Activated T-helper 9 cell treated with anti-CD3 and anti-CD28 coated beads, Interleukin-2, amount 50 U/mL, for 16 hours (primary cell): ENCODE measurements at regions not wholly inside any gene's neighbourhood (a gene's known extent, or its start where the extent isn't known, plus 50 kb on each side); places are given as distances from the start of the nearest gene placed in this dataset.

Experiments
- DNase-seq: peaks from one replicate; pipeline ENCODE4 v3.0.0-alpha.2; 2020; ENCODE audit warnings: low read depth

DNA sequence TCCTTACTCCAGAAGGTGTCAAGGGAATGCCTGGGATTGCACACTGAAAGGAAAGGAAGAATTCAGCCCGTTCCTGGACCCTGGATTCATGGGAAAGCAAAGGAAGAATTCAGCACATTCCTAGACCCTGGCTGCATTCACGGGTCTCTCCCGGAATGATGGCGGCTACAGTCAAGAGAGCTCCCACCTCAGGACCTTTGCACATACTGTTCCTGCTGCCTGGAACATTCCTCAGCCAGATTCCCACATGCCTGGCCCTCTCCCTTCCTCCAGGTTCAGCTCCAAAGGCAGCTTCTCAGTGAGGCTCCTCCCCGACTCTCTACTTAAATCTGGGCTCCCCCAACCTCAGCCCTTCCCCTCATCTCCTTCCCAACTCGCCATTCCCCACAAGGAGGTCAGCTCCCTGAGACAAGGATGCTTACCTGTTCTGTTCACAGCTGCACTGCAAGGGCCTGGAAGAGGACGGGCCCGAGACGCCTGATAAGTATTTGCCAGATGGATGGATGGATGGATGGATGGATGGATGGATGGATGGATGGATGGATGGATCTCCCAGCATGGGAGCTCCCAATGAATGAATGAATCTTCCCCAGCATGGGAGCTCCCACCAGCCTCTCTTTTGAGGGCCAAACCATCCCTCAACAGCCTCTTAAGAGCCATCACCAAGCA is 77.4 kb downstream of the NCOR2 start:
- DNase-seq, result no peak

DNA sequence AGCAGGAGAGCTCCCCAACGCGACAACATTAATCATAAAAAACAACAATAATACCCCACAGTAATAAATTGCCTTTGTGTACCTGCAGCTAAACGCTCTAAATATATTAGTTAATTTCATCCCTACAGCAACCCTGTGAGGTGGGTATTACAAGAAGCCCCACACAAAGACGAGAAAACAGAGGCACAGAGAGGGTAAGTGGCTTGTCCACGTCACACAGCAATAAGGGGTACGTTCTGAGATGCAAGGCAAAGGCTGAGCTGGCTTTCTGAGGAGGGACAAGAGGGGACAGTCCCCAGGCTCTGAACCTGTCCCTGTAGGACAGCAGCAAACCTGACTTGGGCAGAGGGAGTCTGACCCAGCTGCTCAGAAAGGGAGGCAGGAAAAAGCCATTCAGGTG is 78.2 kb downstream of the NCOR2 start:
- no peak for DNase-seq

DNA sequence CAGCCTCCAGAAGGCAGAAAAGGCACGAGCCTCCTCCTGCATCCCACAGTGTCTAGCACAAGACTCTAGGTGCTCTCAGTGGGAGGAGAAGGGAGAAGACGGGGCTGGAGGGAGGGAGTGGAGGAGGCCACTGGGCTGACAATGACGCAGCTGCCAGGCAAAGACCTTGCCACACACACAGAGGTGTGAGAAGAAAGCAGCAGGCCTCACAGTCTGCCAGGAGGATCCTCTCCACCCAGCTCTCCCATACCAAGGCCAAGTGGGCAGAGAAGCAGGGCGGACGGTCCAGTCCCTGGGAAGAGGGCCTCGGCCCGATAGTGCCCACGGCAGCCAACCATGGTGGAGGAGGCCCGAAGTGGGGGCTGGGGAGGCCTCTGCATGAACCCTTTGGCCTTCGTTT is 78.9 kb downstream of the NCOR2 start:
- no peak for DNase-seq

DNA sequence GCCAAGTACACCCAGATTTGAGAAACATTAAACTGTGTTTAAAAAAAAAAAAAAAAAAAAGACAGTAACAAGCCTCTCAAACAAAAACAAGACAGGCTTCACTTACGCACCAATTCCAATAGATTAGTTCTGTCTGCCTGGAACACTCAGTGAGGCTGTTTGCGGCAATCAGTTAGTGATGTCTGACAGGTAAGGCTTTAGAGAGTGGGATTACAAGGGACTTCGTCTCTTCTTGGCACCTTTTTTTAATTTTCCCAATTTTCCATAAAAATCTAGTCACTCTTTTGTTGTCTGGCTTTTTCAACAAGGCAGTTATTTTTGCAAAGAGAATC is 79.6 kb downstream of the NCOR2 start:
- no peak for DNase-seq

DNA sequence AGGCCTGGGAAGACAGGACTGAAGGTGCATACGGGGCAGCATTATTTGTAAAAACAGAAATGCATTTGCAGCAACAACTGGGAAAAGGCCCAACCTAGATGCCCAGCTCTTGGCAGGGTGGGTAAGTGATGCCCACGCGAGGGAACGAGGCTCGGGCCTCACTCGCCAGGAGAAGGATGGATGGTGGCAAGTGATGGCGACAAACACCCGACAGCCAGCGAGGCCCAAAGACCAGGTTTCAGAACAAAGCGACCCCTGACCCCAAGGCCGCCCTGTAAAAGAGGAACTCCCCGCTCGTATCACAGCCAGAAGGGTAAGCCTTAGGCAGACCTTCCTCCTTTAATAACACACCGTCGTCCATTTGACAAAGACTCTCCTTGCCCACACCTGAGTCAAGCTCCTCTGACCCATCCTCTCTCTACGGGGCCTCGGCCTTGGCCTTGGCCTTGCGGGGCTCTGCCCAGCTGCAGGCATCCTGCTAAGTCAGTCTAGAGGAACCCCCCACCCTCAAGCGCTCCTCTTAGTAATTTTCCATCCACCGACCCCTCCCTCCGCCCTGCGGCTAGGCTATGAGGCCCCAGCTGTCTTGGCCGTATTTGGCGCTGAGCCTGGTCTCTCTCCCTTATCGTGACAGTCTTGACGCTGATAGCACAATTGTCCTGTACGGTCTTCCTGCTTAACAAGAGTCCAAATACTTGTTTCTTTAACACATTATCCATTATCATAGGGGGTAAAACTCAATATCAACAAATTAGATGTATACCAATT is 80.2 kb downstream of the NCOR2 start:
- no peak for DNase-seq

DNA sequence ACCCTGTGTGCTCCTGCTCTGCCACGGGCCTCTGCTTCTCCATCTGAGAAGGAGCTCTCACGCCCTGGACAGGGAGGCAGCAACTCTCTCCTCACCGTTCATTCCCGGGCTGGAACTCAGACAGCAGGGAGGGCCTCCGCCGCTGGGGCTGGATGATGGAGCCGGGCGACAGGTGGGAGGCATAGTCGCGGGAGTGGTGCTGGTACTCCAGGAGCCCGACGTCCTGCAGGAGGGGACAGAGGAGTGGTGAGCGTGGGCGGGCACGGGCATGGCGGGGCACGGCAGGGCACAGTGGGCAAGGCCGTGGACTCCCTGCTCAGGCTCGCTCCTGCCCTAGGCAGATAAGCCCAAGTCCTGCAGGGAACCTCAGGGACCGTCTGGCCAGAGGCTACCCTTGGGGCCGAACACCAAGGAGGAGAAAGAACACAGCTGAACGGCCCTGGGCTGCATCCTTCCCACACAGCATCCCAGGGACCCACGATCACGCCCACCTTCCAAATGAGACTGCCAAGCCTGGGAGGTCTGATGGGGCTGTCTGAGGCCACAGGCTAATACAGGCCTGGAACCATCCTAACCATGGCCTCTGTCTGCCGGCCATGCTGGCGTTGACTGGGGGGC is 81.0 kb downstream of the NCOR2 start:
- DNase-seq, result no peak

DNA sequence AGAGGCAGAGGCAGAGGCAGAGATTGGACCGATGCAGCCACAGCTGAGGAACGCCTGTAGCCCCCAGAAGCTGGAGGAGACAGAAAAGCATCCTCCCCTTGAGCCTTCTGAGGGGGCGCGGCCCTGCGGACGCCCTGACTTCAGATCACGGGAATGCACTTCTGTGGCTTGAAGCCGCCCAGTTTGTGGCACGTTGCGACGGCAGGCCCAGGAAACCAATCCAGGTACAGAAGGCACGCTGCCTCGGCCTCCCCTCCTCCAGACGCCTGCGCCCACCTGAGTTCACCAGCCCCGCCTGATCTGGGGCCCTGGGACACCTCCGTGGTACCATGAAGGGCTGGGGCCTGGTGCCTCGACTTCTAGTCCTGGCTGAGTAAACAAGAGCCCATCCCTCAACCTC is 82.0 kb downstream of the NCOR2 start:
- no peak for DNase-seq

DNA sequence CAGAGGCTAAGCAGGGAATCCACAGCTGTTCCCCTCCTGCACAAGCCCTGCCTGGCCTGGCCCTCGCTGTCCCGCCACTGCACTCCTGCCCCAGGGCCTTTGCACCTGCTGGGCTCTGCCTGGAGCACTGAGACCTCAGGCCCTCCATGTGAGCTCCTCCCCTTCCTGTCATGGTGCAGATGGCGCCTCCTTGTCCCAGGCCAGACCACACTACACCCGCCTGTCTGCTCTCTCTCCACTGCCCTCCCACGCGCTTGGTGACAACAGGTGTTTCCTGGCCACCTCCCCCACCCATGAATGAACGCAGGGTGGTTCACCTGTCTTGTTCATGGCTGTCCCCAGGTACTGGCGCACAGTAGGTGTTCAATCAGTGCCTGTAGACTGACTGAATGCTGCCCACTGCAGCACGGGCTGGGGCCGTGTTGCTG is 82.9 kb downstream of the NCOR2 start:
- DNase-seq, result no peak

DNA sequence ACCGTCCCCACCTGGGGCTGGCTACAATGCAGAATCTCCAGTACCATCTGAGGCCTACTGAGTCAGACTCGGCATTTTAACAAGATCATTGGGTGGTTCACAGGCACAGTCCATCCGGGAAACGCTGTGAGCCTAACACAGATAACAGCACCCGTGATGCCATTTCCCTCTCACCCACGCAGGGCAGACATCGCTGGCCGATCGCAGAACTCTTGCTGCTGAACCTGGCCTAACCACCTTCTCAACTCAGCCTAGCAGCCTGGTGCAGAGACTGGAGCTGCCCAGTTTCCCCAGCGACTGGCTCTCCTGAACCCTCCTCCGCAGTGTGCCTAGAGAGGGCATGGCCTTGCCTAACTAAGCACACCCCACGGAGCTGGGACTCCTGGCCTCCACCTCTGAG is 83.3 kb downstream of the NCOR2 start:
- no peak for DNase-seq

DNA sequence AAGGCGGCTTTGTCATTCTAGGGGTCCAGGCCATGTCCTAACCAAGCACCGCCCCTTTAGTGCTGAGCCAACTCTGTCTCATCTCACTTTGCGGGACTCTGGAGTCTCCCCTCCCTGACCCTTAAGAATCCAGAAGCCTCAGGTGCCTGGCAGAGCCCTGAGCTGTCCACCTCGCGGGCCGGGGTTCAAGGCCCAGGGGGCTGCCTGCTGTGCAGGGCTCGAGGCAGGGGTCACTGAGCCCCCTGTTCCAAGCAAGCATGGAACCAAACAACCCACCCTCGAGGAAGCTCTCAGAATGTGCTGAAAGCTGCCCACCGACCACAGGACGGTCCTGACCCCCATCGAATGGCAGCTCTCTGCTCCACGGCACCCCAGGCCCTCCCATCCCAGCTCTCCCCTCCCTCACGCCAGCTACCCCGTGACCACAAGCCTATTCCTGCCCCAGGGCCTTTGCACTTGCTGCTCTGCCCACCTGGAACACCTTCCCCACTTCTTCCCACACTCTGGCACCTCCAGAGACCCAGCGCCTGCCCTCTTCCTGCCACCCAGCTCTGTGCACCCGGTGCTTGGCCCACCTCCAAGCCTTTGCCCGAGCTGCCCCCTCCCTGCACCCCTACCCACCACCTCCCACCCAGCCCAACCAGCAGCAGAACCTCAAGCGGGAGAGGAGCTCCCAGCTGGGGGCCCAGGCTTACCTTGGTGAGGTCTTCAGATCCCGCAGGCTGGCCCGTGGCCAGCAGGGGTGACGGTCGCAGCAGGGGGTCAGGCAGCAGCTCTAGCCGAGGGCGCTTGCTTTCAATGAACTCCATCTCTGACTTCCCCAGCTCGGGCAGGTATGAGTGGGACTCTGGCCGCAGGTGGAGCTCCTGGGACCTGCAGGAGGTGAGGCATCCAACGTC is 84.3 kb downstream of the NCOR2 start:
- DNase-seq, result no peak

DNA sequence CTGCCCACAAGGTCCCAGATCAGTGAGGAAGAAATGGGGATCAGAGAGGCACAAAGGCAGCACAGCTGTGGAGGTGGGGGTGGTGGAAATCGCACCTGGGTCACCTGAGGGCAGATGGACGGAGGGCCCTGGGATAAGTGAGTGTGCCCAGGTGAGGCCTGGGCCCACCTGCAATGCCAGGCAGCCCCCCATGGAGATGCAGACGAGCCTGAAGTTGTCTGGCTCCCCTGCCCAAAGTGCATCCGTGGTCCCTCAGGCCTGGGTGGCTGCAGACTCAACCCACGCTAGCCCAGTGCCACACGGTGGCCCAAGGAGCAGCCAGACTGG is 84.9 kb downstream of the NCOR2 start:
- DNase-seq, result no peak

DNA sequence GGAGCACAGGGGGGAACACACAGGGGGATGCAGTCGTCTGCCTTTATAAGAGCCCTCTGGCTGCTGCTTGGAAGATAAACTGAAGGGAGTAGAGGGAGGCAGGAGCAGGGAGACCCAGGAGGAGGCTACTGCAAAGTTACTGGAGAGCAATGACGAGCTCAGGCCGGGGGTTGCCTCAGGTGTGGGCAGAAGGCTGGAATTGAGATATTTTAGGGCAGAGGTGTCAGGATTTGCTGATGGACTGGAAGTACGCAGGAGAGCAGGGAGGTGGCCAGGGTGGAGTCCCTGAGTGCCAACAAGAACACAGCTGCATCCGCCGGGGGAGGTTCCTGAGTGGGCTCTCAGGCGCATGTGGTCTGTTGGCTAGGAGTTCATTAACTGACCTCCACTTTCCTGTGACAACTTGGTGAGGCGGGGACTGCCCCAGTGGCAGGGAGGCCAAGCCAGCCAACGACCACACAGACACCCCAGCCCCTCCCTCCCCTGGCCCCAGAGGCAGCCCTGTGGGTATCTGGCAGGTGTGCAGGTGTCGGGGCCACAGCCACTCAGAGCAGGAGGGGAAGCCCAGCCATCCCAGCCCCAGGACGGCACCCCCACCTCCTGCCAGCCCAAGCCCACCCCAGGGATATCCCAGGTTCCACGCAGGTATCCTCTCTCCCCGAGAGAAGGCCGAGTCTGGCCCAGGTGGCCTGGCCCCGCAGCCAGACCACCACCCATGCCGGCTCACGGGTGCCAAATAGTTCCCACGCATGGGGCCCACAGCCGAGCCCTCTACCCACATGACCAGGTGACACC is 85.4 kb downstream of the NCOR2 start:
- no peak for DNase-seq

DNA sequence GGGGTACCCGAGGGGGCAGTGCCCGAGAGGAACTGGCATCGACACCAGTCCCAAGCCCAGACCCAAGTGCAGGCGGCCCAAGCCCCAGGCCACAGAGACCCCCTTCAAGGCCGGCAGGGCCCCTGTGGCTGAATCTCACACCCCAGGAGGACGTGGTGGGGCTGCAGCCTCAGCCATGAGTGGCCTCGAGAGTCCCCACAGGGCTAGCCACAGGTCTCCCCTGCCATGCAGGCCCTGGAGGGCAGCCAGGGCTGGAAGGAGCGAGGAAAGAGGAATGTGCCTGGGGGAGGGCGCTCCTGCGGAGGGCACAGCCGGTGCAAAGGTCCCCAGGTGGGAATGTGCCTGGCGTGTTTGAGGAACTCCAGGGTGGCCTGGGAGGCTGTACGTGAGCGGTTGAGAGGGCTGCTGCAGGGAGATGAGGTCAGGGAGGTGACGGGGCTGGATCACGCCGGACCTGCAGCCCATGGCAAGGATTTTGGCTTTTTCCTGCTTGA is 86.1 kb downstream of the NCOR2 start:
- no peak for DNase-seq

DNA sequence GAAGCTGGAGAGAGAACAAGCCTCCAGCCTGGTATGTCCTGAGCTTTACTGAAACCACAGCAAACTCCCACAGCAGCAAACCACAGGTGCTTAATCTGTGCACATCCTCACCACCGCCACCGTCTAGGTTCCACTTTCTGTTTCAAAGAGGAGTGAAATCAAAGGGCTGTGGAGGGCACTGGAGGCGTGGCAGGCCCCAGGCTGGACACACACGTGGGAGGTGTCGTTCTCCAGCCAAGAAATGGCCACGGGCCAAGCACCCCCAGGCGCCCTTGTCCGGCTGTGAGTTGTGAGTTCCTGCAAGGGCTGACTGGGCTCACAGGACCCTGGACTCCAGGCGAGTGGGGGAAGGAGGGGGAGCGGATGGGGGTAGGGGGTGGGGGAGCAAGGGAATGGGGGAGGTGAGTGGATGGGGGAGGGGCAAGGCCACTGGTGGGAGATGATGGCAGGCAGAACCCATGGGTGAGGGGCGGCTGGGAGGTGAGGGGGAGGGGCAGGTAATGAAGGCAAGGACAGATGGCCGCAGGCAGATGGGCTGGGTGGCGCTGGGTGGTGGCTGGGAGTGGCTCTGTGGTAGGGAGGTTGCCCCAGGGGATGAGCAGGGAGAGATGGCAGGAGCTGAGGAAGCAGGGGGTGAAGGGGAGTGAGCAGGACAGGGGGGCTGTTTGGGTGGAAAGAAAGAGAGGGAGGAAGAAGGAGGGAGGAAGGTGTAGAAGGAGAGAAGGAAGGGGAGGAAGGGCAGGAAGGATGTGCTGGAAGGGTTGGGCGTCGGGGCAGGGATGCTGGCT is 86.7 kb downstream of the NCOR2 start:
- DNase-seq, result no peak

DNA sequence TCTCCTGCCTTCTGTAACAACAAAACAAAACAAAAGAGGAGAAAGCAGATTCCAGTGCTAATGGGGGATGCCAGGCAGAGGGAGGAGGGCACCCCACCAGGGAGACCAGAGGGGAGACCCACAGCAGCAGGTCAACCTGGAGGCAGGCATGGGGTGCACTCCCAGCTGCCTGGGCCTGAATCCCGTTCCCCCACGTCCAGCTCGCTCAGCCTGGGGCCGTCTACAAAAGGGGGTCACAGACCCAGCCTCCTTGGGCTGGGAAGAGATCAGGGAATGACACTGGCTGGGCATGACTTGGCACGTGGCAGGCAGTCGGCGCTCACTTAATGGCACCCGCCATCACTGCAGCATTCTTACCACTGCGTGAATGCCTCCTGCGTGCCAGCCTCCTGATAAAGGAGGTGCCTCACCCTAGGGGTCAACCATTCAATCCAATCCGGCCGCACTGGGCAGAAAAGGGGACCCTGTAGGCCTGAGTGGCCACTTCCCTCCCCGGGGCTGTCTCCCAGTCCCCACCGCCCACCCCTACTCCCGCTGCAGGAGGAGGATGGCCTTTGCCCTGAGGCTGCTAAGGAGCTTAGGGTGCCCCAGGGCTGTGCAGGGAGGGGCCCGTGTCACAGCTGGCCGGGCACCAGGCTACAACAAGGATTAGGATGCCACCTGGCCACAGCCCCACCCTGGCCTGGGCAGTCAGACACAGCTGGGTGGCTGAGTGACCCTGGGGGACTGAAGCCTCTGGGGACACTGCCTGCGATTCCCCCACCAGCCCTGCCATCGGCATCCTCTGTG is 87.5 kb downstream of the NCOR2 start:
- no peak for DNase-seq

DNA sequence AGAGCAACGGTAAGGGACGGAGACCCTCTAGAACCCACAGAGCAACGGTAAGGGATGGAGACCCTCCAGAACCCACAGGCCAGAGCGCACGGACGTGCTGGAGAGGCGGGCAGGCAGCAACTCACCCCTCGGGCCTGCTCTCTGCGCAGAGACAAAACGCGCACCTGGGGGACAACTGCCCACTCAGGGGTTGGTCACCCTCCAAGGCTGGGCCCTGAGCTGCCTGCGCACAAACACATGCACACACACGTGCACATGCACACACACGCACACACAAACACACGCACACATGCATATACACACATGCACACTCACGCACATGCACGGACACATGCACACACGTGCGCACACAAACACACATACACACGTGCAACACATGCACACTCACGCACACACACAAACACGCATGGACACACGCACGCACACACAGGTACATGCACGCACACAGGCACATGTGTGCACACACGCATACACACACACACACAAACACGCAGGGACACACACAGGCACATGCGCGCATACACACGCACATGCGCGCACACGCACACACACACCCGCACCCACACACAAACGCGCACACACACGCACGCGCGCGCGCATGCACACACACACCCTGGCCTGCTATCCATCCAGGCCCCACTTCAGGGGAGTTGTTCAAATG is 88.3 kb downstream of the NCOR2 start:
- DNase-seq, result no peak

DNA sequence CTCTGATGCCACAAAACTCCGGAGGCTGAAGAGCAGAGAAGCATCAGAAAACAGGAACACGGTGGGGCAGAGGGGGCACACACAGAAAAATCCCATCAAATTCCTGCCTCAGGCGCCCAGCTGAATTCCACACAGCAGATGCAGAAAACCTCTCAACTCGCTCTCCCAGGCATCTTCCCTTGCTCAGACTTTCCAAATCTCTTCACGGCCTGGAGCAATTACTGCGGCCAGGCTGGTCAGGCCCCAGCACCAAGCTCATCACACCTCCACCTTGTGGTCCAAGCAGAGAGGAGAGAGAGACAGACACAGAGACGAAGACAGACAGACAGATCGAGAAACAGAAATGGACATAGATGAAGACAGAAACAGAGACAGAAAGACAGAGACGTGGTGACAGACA is 89.0 kb downstream of the NCOR2 start:
- DNase-seq, result no peak

DNA sequence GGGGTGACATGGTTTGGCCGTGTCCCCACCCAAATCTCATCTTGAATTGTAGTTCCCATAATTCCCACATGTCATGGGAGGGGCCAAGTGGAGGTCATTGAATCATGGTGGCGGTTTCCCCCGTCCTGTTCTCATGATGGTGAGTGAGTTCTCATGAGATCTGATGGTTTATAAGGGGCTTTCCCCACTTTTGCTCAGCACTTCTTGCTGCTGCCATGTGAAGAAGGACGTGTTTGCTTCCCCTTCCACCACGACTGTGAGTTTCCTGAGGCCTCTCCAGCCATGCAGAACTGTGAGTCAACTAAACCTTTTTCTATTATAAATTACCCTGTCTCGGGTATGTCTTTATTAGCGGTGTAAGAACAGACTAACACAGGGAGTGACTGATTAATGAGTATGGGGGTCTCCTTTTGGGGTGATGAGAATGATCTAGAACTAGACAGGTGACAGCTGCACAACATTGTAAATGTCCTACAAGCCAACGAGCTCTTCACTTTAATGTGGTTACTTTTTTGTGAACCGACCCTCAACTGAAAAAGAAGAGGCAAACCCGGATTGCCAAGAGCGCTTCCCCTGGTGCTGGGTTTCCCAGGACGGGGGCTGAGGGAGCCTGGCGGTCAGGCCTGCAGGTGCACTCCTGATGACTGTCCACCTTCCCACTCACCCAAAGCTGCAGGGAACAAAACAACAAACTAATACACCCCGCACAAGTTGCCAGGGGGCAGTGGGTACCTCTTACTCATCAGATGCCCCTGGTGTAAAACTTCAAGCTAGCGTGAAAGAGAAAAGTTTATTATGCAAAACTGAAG is 90.1 kb downstream of the NCOR2 start:
- no peak for DNase-seq

DNA sequence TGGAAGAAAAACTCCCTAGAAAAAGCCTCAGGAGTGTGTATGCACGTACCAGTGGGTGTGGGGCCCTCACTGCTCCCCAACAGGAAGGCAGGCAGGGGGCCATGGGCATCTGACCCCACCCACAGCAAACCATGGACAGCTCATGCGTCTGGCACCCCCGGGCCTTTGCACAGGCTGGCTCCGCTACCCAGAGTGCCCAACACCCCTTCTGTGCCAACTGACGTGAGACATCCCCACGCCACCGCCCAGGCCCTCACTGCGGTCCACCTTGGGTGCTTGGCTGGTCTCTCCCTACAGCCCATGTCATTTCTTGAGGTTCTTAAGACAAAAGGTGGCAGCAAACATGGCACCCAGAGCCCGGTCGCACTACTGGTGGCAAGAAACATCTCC is 91.4 kb downstream of the NCOR2 start:
- no peak for DNase-seq
